ENCODE measurements at regions not wholly inside any gene's neighbourhood (a gene's known extent, or its start where the extent isn't known, plus 50 kb on each side); places are given as distances from the start of the nearest gene placed in this dataset.

DNA sequence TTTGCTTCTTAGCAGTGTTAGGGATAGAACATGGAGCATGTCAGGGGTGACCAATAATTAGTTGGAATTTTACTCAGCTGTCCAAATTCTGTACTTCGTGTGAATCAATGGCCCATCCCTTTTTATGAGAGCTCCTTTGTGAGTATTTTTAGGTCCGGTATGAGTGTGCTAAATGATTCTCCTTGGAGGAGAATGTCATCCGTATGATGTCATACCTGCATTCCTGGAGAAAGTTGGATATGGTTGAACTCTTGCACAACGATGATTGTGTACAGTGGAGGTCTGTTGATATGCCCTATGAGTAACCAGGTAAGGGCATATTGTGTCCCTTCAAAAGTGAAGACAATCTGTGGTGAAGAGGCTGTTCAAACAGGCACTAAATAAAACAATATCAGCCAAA is 400.8 kb downstream of the GXYLT1 start:
- no peak for DNase-seq

- no peak for DNase-seq
Measured at GRCh38 chr12:41739066-41739465, 405.6 kb downstream of the GXYLT1 start.

DNA sequence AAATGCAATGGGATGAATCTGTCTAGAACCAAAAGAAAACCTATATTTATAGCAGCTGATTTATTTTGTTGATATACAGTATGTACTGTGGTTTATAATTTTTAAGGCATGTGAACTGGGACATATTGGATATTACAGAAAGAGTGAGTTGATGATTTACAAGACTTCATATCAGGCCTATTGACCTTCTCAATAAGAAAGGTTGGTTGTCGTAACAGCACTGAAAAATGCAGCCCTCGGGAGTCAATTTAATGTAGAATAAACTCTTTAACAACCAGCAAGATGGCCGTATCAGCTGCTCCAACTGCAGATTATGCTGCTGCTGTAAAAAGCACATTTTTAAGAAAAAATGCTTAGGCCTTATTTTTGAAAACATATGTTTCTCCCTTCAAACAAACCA is 407.3 kb downstream of the GXYLT1 start:
- DNase-seq, result no peak

GRCh38 chr12:41736436-41736835 is 408.2 kb downstream of the GXYLT1 start:
- no peak for DNase-seq

DNA sequence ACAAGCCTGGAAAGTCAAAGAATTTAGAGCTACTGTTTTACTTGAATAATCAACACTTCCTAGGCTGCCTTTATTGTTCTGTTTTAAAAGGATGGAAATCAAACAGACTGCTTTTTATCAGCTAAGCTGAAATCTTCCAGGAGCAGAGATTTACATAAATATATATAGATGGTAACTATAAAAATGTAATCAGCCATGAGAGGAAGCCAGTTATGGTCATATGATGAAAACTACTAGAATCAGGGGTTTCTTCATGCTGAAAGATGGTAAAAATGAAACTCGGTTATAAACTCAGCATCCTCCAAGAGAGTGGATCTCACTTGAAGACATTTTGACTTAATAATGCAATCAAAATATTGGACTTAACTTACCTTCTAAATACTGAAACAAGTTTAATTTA is 413.0 kb downstream of the GXYLT1 start:
- no peak for DNase-seq

DNA sequence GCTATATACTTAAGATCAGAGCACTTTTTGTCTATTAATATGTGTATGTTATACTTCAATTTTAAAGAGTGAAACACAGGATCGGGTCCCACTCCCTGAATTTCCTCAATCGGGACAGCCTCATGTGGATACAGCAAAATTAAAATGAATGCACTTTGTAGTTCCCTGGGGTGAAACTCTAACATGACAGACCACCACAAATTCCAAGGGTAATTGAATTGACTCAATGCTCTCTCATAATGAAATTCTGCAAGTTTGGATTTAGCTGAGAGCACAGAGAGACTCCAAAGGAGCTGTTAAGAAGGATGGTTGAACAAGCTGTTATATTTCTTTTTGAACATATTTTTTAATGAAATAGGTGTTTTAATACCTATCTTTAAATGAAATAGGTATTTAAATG is 413.6 kb downstream of the GXYLT1 start:
- no peak for DNase-seq

DNA sequence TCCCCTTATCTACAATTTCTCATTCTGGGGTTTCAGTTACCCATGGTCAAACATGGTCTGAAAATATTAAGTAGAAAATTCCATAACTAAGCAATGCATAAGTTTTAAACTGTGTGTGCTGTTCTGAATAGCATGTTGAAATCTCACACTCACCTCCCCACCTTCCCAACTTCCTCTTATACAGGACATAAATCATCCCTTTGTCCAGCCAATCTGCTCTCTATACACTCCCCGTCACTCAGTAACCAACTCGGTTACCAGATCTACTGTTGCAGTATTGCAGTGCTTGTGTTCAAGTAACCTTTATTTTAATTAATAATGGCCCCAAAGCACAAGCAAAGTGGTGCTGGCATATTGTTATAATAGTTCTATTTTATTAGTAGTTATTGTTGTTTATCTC is 420.5 kb downstream of the GXYLT1 start:
- DNase-seq, result no peak

GRCh38 chr12:41719214-41719613 is 425.5 kb downstream of the GXYLT1 start:
- DNase-seq, result no peak

GRCh38 chr12:41715256-41715655 is 429.4 kb downstream of the GXYLT1 start:
- DNase-seq, result no peak

DNA sequence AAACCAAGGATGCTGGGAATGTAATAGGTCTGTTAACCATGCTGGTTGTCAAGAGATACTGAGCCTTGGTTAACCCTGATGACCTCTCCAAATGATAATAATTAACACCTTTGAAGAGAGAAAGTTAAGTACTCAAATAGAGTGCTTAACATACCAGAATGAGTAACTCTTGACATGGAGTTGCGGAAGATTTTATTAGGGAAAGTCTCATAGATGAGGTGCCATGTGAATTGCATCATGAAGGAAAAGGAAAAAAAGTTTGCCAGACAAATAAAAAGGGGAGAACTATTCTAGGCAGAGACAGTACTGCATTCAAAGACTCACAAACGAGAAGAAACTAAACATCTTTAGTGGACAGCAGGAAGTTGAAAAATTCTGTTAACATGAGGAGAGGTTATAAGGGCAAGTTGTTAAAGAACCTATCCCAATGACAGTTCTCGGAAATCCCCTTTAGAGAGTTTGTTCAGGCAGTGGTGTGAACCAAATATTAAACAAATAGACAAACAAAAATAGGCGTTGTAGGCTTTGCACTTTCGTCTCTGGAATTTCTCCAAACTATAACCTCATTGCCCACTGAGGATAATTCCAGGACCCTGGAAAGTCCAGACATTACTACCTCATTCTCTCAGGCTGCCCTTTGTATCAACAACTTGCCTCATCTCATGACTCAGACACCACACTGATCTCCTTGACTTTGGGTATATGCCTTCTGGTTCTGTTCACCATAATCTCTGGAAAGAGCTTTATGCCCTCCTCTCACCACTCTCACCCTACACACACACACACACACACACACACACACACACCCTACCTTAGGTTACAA is 435.0 kb downstream of the GXYLT1 start:
- no peak for DNase-seq

- no peak for DNase-seq
Measured at GRCh38 chr12:41709012-41709411, 435.7 kb downstream of the GXYLT1 start.

DNA sequence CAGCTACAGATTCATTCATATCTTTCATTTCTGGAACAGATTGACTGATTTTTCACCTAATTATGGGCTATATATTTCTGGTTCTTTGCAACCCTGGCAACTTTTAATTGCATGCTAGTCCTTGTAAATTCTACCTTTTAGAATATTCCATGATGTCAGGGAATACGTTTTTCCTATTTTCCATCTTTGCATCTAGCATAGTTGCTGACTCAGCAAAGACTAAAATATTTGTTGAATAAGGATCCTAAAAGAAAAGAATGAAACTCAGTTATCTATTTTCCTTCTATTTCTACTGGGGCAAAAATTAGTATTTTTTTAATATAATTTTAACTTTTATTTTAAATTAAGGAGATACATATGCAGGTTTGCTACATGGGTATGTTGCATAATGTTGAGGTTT is 438.3 kb downstream of the GXYLT1 start:
- DNase-seq, result no peak

GRCh38 chr12:41701943-41702601 is 442.6 kb downstream of the GXYLT1 start:
- no peak for DNase-seq

DNA sequence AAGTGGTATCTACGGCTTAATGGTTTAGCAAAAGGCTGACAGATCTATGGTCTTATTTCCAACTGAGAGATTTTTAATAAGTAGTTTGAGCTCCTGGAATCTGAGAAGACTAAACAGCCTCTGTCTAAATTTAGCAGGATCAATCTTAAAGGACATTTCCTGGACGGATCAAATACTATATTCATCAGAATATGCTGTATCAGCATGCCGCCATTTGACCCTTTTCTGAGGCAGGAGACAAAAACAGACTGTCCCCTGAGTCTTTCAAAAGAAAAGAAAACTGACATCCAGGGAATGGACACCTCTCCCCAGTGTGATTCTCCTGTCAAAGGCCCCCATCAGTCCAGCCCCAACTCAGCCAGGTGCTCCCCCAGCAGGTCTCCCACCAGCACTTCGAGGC is 443.7 kb downstream of the GXYLT1 start:
- no peak for DNase-seq

DNA sequence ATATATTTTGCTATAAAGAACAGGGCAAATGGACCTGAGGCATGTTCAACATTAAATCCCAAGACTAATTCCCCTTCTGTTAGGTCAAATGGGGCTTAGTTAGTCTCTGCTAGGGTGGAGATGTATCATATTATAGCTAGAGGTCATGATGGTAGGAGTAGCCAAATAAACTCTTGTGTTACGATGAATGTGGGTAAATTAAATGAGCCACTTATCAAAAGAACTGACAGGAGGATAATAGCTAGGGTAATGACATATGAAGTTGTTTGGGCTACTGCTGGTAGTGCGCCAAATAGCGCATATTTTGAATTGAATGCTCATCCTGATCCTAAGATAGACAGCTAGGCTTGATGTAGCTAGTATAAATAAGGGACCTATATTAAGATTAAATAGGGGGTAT is 445.0 kb downstream of the GXYLT1 start:
- DNase-seq, result no peak

DNA sequence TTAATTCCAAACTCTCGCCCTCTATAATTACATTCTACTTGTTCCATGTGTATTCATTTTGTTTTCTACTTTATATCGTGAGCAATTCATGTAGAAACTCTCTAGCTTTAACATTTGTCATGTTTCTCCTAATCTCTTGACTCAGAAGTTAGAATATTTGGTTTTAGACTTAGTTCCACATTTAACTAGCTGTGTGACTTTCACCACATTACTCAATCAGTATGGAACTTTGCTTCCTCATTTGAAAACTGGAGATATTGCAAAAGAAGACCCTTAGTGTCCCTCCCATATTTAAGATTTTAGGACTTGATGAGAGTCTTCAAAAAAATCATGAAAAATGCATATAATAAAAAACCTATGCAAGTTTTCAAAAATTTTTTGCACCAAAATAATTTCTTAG is 447.5 kb downstream of the GXYLT1 start:
- DNase-seq, result no peak

- peak in 1 of 2 donors; percentile 7 for DNase-seq
Measured at GRCh38 chr12:41684997-41685396, 459.7 kb downstream of the GXYLT1 start.

DNA sequence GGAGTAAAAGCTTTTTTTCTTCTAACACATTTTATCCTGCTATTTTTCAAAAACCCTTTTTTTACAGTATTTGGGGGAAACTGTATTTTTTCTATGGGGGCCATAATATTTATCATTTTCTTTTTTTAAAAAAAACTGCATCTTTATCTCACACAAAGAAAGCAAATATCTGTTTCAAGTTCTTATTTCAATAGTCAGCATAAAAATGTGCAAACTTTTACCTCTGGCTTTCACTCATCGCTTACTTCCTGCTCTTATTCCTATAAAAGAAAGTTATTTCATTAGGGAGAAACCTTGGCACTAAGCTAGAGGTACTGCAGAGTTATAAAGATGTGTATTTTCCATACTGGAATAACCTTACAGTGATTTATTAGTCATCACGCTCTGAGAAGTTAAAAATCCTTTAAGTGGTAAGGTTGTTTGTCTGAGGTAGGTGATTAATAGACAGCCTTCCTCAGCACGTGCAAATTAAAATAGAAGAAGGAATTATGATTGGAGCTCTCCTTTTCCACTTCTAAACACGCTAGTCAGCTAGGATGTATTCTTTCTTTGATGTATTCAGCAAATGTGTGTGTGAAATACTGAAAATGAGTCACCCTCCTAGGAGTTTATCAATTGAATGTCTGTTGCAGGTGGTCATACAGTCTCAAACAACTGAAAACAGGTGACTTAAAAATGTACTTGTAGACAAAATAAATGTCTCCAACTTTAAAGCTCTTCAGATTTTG is 461.0 kb downstream of the GXYLT1 start:
- no peak for DNase-seq

DNA sequence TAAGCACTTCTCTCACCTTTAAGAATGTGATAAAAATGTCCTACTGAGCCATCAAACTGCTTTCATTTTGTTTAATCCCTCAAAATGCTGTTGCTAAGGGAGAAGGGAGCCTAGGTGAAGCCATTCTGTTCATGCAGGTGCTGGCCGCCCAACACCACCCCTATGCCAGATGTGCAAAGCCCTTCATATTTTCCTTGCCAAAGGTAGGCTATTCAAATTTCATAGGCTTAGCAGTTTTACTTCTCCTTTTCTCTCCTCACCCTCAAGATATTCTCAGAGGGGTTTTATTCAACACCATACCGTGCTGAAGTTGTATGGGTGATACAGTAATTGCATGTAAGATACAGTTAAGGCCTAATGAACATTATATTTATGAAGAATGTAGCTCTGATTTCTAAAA is 461.7 kb downstream of the GXYLT1 start:
- no peak for DNase-seq

DNA sequence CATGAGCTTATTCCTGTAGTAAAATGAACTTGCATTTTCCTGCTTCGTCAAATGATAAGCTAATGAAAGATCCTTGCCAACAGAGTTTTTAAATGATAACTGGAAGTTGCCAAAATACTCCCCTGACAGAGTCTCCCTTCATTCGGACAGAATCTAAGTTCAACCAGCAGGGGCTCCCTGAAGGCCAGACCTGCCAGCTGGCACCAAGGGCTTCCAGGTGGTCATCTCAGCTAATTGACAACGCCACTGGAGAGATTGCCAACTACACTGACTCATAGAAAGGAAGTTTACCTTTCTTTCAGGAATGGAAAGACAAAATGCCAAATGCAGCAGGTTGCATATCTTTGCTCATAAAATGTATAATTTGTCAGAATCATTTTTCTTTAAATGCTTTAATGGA is 462.8 kb downstream of the GXYLT1 start:
- DNase-seq, result no peak

DNA sequence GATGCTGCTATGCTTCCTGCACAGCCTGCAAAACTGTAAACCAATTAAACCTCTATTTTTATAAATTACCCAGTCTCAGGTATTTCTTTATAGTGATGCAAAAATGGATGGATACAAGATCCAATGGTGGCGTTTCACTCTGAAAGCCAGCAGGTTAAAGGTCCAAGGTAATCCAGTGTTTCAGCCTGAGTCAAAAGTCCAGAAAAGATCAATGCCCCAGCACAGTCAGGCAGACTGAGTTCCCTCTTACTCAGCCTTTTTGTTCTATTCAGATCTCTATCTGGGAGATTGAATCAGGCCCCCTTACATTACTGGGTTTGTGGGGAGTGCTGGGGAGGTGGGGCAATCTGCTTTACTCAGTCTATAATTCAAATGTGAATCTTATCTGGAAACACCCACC is 464.5 kb downstream of the GXYLT1 start:
- DNase-seq, result no peak

DNA sequence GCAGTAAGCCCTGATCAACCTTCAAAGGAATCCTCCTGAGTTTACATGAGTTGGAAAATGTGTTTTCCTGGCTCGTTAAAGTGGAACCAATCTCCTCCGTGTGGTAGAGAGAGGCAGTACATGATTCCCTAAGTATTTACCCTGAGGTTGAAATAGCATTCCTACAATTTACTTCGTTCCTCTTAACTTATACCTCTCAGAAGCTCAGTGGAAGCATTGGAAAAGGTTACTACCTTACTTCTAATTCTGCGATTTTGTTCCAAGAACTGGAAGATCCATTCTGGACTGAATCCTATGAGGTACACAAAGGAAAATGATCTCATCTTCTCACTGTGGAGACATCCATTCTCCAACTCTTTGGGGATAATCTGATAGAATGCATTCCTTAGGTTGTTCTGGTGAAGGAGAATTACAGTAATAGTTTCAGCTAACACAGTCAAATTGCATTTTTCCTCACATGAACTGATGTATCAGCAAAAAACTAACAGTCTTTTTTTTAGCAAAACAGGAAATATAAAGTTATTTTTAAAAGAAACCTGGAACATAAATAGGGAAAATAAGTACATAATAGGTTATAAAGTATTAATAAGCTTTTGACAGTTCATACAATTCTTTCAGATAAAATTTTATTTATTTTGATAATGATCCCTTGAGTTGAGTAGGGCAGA is 475.6 kb downstream of the PDZRN4 start:
- DNase-seq, result no peak

GRCh38 chr12:41661141-41661765 is 473.1 kb downstream of the PDZRN4 start:
- DNase-seq, result no peak

Data from CD4-positive, alpha-beta T cell treated with Interleukin-4 for 1 hour (primary cell).